Esophagus squamous epithelium (tissue), 5 donors: ENCODE measurements at regions not wholly inside any gene's neighbourhood (a gene's known extent, or its start where the extent isn't known, plus 50 kb on each side); places are given as distances from the start of the nearest gene placed in this dataset.

Source experiments
- DNase-seq: peaks from one replicate; lab custom pipeline; 2025; lab: John Stamatoyannopoulos, UW
- H3K27ac ChIP-seq, 4 donors: fragments of 200-600 bp; sonication (generic); one replicate each; pipeline ENCODE4 v1.5.1; 2016 to 2019; ENCODE audit warnings: mild to moderate bottlenecking in 1 of 4
- H3K27me3 ChIP-seq, 4 donors: fragments of 200-600 bp; sonication (generic); 1 replicate in 3 of 4; 2 replicates in 1 of 4; pipeline versions ENCODE4 v1.5.1 to v1.6.0; 2017 to 2021; ENCODE audit warnings: antibody characterized with exemption in 1 of 4
- H3K36me3 ChIP-seq, 3 donors: fragments of 200-600 bp; sonication (generic); one replicate each; pipeline ENCODE4 v1.5.1; 2016 to 2019
- H3K4me1 ChIP-seq, 3 donors: fragments of 200-600 bp; sonication (generic); one replicate each; pipeline ENCODE4 v1.5.1; 2017 to 2019
- H3K4me3 ChIP-seq, 4 donors: fragments of 200-600 bp; sonication (generic); 1 replicate in 3 of 4; 2 replicates in 1 of 4; pipeline ENCODE4 v1.5.1; 2016 to 2019; ENCODE audit warnings: mild to moderate bottlenecking in 2 of 4, moderate library complexity in 1 of 4
- H3K9me3 ChIP-seq, 3 donors: fragments of 200-600 bp; sonication (generic); one replicate each; pipeline ENCODE4 v1.5.1; 2016 to 2019
- CTCF ChIP-seq, 6 experiments: fragments of 450-650 bp in 4 of 6; fragments of 200-600 bp in 2 of 6; sonication (generic) in 2 of 6; IDR thresholded peaks; one replicate each; pipeline ENCODE4 v1.5.1; 2016 to 2019; ENCODE audit warnings: antibody characterized with exemption in 6 of 6, mild to moderate bottlenecking in 4 of 6, moderate library complexity in 4 of 6
- POLR2A ChIP-seq, 4 donors: fragments of 450-650 bp; IDR thresholded peaks; one replicate each; pipeline ENCODE4 v1.6.1; 2017; ENCODE audit warnings: antibody characterized with exemption in 4 of 4, mild to moderate bottlenecking in 4 of 4, moderate library complexity in 3 of 4
- WGBS, 2 donors: methylation state at CpG; one replicate each; pipeline ENCODE4 v1.1.5; 2018; 5-methylcytosine and 5-hydroxymethylcytosine counted together
- intact Hi-C: fragments of 100-400 bp; cut with DNase I; formaldehyde crosslinking; loops from one replicate; pipeline ENCODE4 v1.15.0; 2022
- donor health status: DM: yes; HTN: yes; CAD: no.

DNA sequence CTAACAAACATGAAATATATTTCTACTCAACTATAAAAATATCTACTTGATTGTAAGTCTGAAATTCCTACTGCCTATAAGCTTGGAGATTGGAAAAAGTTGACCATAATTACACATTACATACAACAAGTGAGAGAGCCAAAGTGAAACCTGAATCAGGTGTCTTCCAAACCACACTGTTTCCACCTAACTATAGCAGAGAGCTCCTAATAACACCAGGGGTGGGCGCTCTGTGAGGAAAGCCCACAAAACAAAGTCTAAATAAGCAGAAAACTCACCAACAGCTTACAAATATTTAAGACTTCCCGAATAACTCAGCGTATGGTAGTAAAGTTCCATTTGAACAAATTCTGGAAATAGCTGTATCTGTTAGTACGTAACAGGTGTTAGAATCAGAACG is 119.9 kb downstream of the GPR37 start:
- no peak for DNase-seq
- intact Hi-C loops, result no loop called here
- H3K9me3 ChIP-seq, result no peaks in the 10 kb centered on the region
- no peaks in the 10 kb centered on the region for H3K36me3 ChIP-seq
- no peak overlapping the region for H3K27ac ChIP-seq
- H3K4me1 ChIP-seq, result no peaks in the 10 kb centered on the region
- H3K4me3 ChIP-seq, result no peak overlapping the region
- WGBS, 2 donors, result 89 to 90% methylated on average over 5 of the region's 5 CpGs
- H3K27me3 ChIP-seq, result no peaks in the 10 kb centered on the region
- TF ChIP-seq POLR2A (IDR thresholded peaks at IDR 0.05) (no peak), CTCF (IDR thresholded peaks at IDR 0.05) (no peak)

DNA sequence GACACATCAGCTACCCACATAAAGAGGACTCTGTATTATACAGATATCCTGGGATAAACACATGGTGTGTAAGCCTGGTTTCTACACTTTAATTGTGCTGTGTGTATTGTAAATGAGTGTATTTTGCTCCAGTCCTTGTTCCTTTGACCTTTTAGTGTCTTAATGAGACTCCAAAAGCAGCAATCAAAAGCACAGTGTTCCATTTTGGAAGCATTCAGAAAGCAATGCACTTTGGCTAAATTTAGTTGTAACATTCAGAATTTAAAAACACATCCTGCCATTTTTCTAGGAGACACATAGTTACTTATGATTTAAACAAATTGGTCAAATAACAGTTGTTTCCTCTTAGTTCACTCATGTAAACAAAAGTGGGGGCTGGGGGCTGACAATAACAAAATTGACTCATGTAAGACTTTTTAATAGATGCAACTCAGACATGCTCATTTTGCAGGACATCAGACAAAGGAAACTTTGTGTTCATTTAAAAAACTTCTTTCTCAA is 122.2 kb downstream of the GPR37 start:
- H3K4me1 ChIP-seq, result no peaks in the 10 kb centered on the region
- TF ChIP-seq CTCF (IDR thresholded peaks at IDR 0.05) (no peak), POLR2A (IDR thresholded peaks at IDR 0.05) (no peak)
- no peak overlapping the region for H3K4me3 ChIP-seq
- no peak for DNase-seq
- no peaks in the 10 kb centered on the region for H3K36me3 ChIP-seq
- intact Hi-C loops, result no loop called here
- no peaks in the 10 kb centered on the region for H3K27me3 ChIP-seq
- no peaks in the 10 kb centered on the region for H3K9me3 ChIP-seq
- H3K27ac ChIP-seq, result no peak overlapping the region

DNA sequence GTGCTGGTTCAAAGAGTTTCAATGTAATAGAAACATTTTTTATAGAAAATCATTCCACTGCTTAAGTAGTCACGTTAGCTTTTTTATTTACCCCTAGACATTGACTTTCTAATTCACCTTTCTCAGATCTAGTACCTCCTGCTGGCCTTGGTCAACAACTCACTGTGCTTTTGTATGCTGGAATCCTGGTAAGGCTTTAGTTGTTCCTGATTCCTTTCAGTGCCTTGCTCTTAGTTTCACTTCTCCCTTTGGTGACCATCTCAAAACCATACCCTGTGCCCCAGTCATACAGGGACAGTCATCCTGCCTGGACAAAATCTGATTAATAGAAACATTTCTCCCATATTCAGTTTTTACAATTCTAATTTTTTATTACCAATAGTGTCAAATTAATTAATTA is 130.2 kb downstream of the GPR37 start:
- Histone ChIP-seq H3K27me3 (no peaks in the 10 kb centered on the region), H3K27ac (no peak overlapping the region), H3K9me3 (no peaks in the 10 kb centered on the region), H3K36me3 (no peaks in the 10 kb centered on the region), H3K4me1 (no peaks in the 10 kb centered on the region), H3K4me3 (no peak overlapping the region)
- WGBS, 2 donors, result 16 to 23% methylated on average over 1 of the region's 1 CpG
- TF ChIP-seq CTCF (IDR thresholded peaks at IDR 0.05) (no peak), POLR2A (IDR thresholded peaks at IDR 0.05) (no peak)
- no peak for DNase-seq
- intact Hi-C loops, result no loop called here

DNA sequence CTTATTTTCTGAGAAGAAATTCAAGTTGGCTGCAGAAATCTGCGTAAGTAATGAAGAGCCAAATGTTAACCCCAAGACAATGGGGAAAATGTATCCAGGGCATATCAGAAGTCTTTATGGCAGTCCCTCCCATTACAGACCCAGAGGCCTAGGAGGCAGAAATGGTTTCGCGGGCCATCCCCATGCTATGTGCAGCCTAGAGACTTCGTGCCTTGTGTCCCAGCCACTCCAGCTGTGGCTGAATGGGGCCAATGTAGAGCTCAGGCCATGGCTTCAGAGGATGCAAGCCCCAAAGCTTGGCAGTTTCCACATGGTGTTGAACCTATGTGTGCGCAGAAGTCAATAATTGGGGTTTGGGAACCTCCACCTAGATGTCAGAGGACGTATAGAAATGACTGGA is 131.9 kb downstream of the GPR37 start:
- WGBS, 2 donors, result 79 to 87% methylated on average over 4 to 6 of the region's 6 CpGs

GRCh38 chr7:124630395-124630794 is 135.2 kb downstream of the GPR37 start:
- intact Hi-C loops, result no loop called here
- 56 to 59% methylated on average over 3 of the region's 3 CpGs for WGBS, 2 donors
- no peak for DNase-seq
- H3K27ac ChIP-seq, result no peak overlapping the region
- H3K4me1 ChIP-seq, result no peaks in the 10 kb centered on the region
- no peak for TF ChIP-seq CTCF (IDR thresholded peaks at IDR 0.05)
- TF ChIP-seq POLR2A (IDR thresholded peaks at IDR 0.05), result no peak
- no peaks in the 10 kb centered on the region for H3K9me3 ChIP-seq
- H3K27me3 ChIP-seq, result no peaks in the 10 kb centered on the region
- no peaks in the 10 kb centered on the region for H3K36me3 ChIP-seq
- H3K4me3 ChIP-seq, result no peak overlapping the region

More for the DNA sequence above, 131.9 kb downstream of the GPR37 start:
- no peaks in the 10 kb centered on the region for H3K36me3 ChIP-seq
- TF ChIP-seq CTCF (IDR thresholded peaks at IDR 0.05), result no peak
- no peak for TF ChIP-seq POLR2A (IDR thresholded peaks at IDR 0.05)
- H3K4me3 ChIP-seq, result no peak overlapping the region
- no peaks in the 10 kb centered on the region for H3K4me1 ChIP-seq
- no peaks in the 10 kb centered on the region for H3K9me3 ChIP-seq
- no peaks in the 10 kb centered on the region for H3K27me3 ChIP-seq
- no peak for DNase-seq
- no peak overlapping the region for H3K27ac ChIP-seq
- intact Hi-C loops, result no loop called here
